B cell (primary cell): ENCODE measurements at regions not wholly inside any gene's neighbourhood (a gene's known extent, or its start where the extent isn't known, plus 50 kb on each side); places are given as distances from the start of the nearest gene placed in this dataset.

ENCODE experiments used
- CTCF ChIP-seq: fragments of 200-600 bp; IDR thresholded peaks from one replicate; pipeline ENCODE4 v1.8.0; 2022; ENCODE audit warnings: antibody characterized with exemption, mild to moderate bottlenecking
- EZH2 ChIP-seq: IDR thresholded peaks from 2 replicates; pipeline ENCODE4 v1.6.1; 2012; ENCODE audit warnings: borderline replicate concordance, low read depth, mild to moderate bottlenecking, moderate library complexity, low read length; ENCODE audit not compliant: insufficient read depth, poor library complexity, severe bottlenecking

GRCh38 chr3:117181222-117181621 lies 471.6 kb downstream of the TUSC7 start:
- no peak for TF ChIP-seq CTCF
- no peak for TF ChIP-seq EZH2
